T47D (cell line): ENCODE measurements at regions not wholly inside any gene's neighbourhood (a gene's known extent, or its start where the extent isn't known, plus 50 kb on each side); places are given as distances from the start of the nearest gene placed in this dataset.

ENCODE experiments used
- DNase-seq, 2 experiments: peaks; one replicate each; pipeline versions ENCODE4 v3.0.0 to v3.0.0-alpha.2; 2011 to 2012; ENCODE audit warnings: low read depth in 1 of 2, low spot score in 1 of 2
- JUND ChIP-seq: IDR thresholded peaks from 2 replicates; pipeline ENCODE4 v1.6.1; 2012; ENCODE audit warnings: low read depth
- in situ Hi-C: cut with HindIII; loops from 2 replicates; pipeline ENCODE4 v1.10.0; 2016; ENCODE audit warnings: low sequenced_read_pairs, low pct_unique_long_range_greater_than_20kb

- in situ Hi-C loops = no loop called here
- TF ChIP-seq JUND = no peak
- DNase-seq = peak in 1 of 2 experiments; percentile 49
These were observed 76.5 kb upstream of the WDR26 start for GRCh38 chr1:224510880-224511645.

- no peak for DNase-seq
- in situ Hi-C loops = no loop called here
- no peak for TF ChIP-seq JUND
These were observed 78.1 kb upstream of the WDR26 start for GRCh38 chr1:224512600-224513151.

GRCh38 chr1:224513383-224513782 lies 78.8 kb upstream of the WDR26 start:
- in situ Hi-C loops = no loop called here
- no peak for DNase-seq
- TF ChIP-seq JUND = no peak

GRCh38 chr1:224513787-224514209 lies 79.2 kb upstream of the WDR26 start:
- in situ Hi-C loops = no loop called here
- peak; percentile 79 to 89 for DNase-seq
- TF ChIP-seq JUND = no peak

- no peak for TF ChIP-seq JUND
- in situ Hi-C loops = no loop called here
- no peak for DNase-seq
These were observed 82.6 kb upstream of the WDR26 start for GRCh38 chr1:224517171-224517570.

- in situ Hi-C loops = no loop called here
- no peak for DNase-seq
- TF ChIP-seq JUND = no peak
These were observed 83.9 kb upstream of the WDR26 start for GRCh38 chr1:224518528-224518927.

- in situ Hi-C loops = no loop called here
- no peak for DNase-seq
- TF ChIP-seq JUND = no peak
These were observed 85.3 kb upstream of the WDR26 start for GRCh38 chr1:224519874-224520273.

GRCh38 chr1:224520808-224521207 lies 86.2 kb upstream of the WDR26 start:
- DNase-seq = no peak
- in situ Hi-C loops = no loop called here
- no peak for TF ChIP-seq JUND

- in situ Hi-C loops = no loop called here
- no peak for TF ChIP-seq JUND
- DNase-seq = no peak
These were observed 87.5 kb upstream of the WDR26 start for GRCh38 chr1:224521904-224522734.

- no peak for TF ChIP-seq JUND
- in situ Hi-C loops = no loop called here
- DNase-seq = no peak
These were observed 89.1 kb upstream of the WDR26 start for GRCh38 chr1:224523676-224524075.

GRCh38 chr1:224524679-224525078 lies 90.1 kb upstream of the WDR26 start:
- no peak for DNase-seq
- TF ChIP-seq JUND = no peak
- in situ Hi-C loops = no loop called here

GRCh38 chr1:224525411-224526040 lies 90.6 kb upstream of the CNIH3 start:
- no peak for DNase-seq
- in situ Hi-C loops = no loop called here
- no peak for TF ChIP-seq JUND

- in situ Hi-C loops = no loop called here
- no peak for DNase-seq
- no peak for TF ChIP-seq JUND
These were observed 89.3 kb upstream of the CNIH3 start for GRCh38 chr1:224526771-224527170.
